Astrocyte (in vitro differentiated cells and primary cell): ENCODE measurements at regions not wholly inside any gene's neighbourhood (a gene's known extent, or its start where the extent isn't known, plus 50 kb on each side); places are given as distances from the start of the nearest gene placed in this dataset.

Source experiments
- EZH2 ChIP-seq: IDR thresholded peaks from 2 replicates; pipeline ENCODE4 v1.6.1; 2012; ENCODE audit warnings: mild to moderate bottlenecking, low read length, inconsistent platforms; ENCODE audit not compliant: insufficient read depth
- TF ChIP-seq, protein P1 (sequence below): IDR thresholded peaks from 2 replicates; pipeline ENCODE4 v1.5.1; 2011; ENCODE audit warnings: low read depth, mild to moderate bottlenecking, inconsistent platforms, low read length, moderate library complexity; ENCODE audit not compliant: insufficient read depth

DNA sequence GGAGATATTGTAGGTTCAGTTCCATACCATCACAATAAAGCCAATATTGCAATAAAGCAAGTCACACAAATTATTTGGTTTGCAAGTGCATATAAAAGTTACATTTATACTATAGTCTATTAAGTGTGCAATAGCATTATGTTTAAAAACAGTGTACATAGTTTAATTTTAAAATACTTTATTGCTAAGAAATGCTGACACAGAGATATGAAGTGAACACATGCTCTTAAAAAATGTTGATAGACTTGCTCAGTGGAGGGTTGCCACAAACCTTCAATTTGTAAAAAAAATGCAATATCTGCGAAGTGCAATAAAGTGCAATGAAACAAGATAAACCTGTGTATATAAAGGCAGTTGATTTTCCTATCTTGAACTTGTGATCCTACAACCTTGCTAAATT, 161.5 kb downstream of the PRDM13 start:
- TF ChIP-seq, protein P1, sequence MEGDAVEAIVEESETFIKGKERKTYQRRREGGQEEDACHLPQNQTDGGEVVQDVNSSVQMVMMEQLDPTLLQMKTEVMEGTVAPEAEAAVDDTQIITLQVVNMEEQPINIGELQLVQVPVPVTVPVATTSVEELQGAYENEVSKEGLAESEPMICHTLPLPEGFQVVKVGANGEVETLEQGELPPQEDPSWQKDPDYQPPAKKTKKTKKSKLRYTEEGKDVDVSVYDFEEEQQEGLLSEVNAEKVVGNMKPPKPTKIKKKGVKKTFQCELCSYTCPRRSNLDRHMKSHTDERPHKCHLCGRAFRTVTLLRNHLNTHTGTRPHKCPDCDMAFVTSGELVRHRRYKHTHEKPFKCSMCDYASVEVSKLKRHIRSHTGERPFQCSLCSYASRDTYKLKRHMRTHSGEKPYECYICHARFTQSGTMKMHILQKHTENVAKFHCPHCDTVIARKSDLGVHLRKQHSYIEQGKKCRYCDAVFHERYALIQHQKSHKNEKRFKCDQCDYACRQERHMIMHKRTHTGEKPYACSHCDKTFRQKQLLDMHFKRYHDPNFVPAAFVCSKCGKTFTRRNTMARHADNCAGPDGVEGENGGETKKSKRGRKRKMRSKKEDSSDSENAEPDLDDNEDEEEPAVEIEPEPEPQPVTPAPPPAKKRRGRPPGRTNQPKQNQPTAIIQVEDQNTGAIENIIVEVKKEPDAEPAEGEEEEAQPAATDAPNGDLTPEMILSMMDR: no peak
- no peak for TF ChIP-seq EZH2
